ENCODE measurements at regions not wholly inside any gene's neighbourhood (a gene's known extent, or its start where the extent isn't known, plus 50 kb on each side); places are given as distances from the start of the nearest gene placed in this dataset.

DNA sequence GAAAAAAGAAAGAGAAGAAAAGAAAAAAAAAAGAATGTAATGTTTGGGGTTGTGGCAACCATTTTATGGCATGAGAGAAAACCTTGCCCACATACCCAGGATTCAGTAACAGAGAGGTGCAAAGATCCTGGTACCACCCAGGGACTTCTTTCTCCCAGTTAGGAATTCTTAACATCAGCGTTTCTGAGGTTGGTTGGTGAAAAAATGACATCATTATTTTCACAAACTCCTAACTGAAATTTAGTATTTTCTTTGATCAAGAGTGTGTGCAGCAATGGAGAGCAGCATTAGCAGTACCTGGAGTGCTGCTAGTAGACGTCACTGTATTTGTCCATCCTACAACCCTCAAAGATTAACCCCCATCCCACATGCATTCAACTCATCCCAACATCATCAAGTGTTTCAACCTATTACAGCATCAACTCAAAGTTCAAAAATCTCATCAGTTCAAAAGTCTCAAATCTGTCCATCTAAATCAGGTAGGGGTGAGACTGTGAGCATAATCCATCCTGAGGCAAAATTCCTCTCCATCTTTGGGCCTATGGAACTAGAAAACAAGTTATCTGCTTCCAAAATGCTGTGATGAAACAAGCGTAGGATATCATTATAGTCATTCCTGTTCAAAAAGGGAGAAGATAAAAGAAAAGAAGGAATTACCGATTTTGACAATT, 60.1 kb upstream of the MSX2 start:
- DNase-seq = no peak

GRCh38 chr5:174665347-174665746, 59.0 kb upstream of the MSX2 start:
- DNase-seq = no peak

DNA sequence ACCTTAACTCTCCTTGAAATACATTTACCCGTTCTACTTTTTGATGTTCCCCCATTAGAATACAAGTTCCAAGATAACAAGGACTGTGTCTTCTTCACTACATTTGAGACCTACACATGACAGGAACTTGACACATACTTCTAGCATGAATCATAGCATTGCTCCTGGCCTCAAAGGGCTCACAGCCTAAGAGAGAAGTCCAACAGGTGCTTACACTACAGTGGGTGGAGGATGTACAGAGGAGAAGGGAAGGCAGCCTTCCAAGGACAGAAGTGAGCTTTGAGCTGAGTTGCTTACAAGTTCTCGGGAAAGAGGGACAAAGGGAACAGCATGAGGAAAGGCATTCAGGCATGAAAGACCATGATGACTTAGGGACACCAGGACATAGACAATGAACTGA, 56.9 kb upstream of the MSX2 start:
- no peak for DNase-seq

- no peak for DNase-seq
Observed at GRCh38 chr5:174668349-174668748, 56.0 kb upstream of the MSX2 start.

Measured in activated effector memory CD4-positive, alpha-beta T cell treated with Interleukin-2 at 50 U/mL for 16 hours (primary cell).